Activated T-cell treated with anti-CD3 and anti-CD28 coated beads, Interleukin-2, amount 50 U/mL, for 4 hours (primary cell): ENCODE measurements at regions not wholly inside any gene's neighbourhood (a gene's known extent, or its start where the extent isn't known, plus 50 kb on each side); places are given as distances from the start of the nearest gene placed in this dataset.

Source experiments
- ATAC-seq, 2 donors: fragments of 200-7000 bp; cut with Tn5 transposase; one replicate each; pipeline ENCODE4 v1.10.0; 2021
- DNase-seq: peaks from one replicate; pipeline ENCODE4 v3.0.0-alpha.2; 2020
- H3K27me3 Mint-ChIP-seq: one replicate; pipeline ENCODE4 v1.8.0; 2021; ENCODE audit warnings: low read depth, mixed read lengths
- H3K36me3 Mint-ChIP-seq: one replicate; pipeline ENCODE4 v1.8.0; 2022; ENCODE audit warnings: mixed read lengths; ENCODE audit not compliant: insufficient read depth
- H3K4me1 Mint-ChIP-seq: one replicate; pipeline ENCODE4 v1.8.0; 2021; ENCODE audit warnings: low read depth, mixed read lengths
- H3K4me3 Mint-ChIP-seq: one replicate; pipeline ENCODE4 v1.8.0; 2021; ENCODE audit warnings: mild to moderate bottlenecking, moderate library complexity, mixed read lengths
- H3K9me3 Mint-ChIP-seq: one replicate; pipeline ENCODE4 v1.8.0; 2021; ENCODE audit warnings: mixed read lengths

GRCh38 chr10:108849186-108849585 is 1074.1 kb downstream of the XPNPEP1 start:
- Mint-ChIP-seq H3K27me3 (no peaks in the 10 kb centered on the region), H3K4me1 (no peaks in the 10 kb centered on the region), H3K9me3 (peaks cover 4% of the 10 kb centered on the region), H3K36me3 (no peaks in the 10 kb centered on the region), H3K4me3 (no peak overlapping the region)
- DNase-seq, result no peak
- ATAC-seq, result no peak

GRCh38 chr10:108848046-108848445 is 1075.3 kb downstream of the XPNPEP1 start:
- ATAC-seq (no peak), DNase-seq (no peak)
- no peaks in the 10 kb centered on the region for H3K36me3 Mint-ChIP-seq
- H3K9me3 Mint-ChIP-seq, result peaks cover 7% of the 10 kb centered on the region
- H3K4me1 Mint-ChIP-seq, result no peaks in the 10 kb centered on the region
- no peaks in the 10 kb centered on the region for H3K27me3 Mint-ChIP-seq
- no peak overlapping the region for H3K4me3 Mint-ChIP-seq

GRCh38 chr10:108840944-108841343 is 1082.4 kb downstream of the XPNPEP1 start:
- Mint-ChIP-seq H3K36me3 (no peaks in the 10 kb centered on the region), H3K9me3 (peaks cover 11% of the 10 kb centered on the region), H3K27me3 (no peaks in the 10 kb centered on the region), H3K4me1 (no peaks in the 10 kb centered on the region), H3K4me3 (no peak overlapping the region)
- no peak for ATAC-seq
- no peak for DNase-seq

- no peak overlapping the region for H3K4me3 Mint-ChIP-seq
- no peaks in the 10 kb centered on the region for H3K27me3 Mint-ChIP-seq
- H3K4me1 Mint-ChIP-seq, result no peaks in the 10 kb centered on the region
- peaks cover 3% of the 10 kb centered on the region for H3K9me3 Mint-ChIP-seq
- ATAC-seq (no peak), DNase-seq (no peak)
- no peaks in the 10 kb centered on the region for H3K36me3 Mint-ChIP-seq
Observed at GRCh38 chr10:108836362-108836761, 1086.9 kb downstream of the XPNPEP1 start.

DNA sequence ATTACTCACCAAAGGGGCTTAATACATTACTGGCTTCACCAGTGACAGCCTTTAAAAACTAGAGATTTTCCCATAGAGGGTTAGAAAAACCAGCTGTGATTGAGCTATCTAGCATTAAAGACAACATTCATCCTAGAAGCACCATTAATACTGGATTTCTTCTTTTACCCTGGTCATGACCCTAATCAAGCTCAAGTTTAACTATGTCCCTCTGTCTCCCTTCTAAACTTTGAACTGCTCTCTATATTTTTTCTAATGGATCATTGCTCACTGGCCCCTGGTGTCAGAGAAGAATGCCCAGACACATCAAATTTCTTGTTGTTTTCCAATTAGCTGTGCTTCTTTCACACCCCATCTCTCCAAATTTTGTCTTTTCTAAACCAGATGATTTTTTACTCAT is 1101.3 kb downstream of the XPNPEP1 start:
- H3K4me1 Mint-ChIP-seq, result no peaks in the 10 kb centered on the region

DNA sequence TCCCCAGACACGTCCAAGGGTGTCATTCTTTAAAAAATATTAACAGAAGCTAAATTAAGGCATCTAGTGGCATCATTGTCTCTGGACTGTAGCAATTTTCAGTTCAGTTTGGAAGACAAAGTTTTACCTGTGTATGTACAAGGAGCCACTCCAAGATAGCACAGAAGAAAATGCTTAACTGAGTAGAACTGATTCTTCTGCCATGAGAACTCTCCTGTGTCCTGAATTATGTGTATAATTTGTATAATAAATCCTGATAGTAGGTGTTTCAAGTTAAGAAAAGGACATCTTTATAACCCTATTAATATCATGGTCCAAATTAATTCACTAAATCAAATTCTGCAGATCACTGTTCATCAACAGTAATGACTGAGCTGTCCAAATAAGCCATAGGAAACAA is 1104.0 kb downstream of the XPNPEP1 start:
- no peaks in the 10 kb centered on the region for H3K4me1 Mint-ChIP-seq
- no peak overlapping the region for H3K4me3 Mint-ChIP-seq
- H3K9me3 Mint-ChIP-seq, result peaks cover 6% of the 10 kb centered on the region
- H3K36me3 Mint-ChIP-seq, result no peaks in the 10 kb centered on the region
- DNase-seq (no peak), ATAC-seq (no peak)
- no peaks in the 10 kb centered on the region for H3K27me3 Mint-ChIP-seq

More for the DNA sequence above, 1101.3 kb downstream of the XPNPEP1 start:
- DNase-seq (no peak), ATAC-seq (no peak)
- Mint-ChIP-seq H3K36me3 (no peaks in the 10 kb centered on the region), H3K4me3 (no peak overlapping the region), H3K9me3 (no peaks in the 10 kb centered on the region), H3K27me3 (no peaks in the 10 kb centered on the region)

GRCh38 chr10:108817584-108817983 is 1105.7 kb downstream of the XPNPEP1 start:
- ATAC-seq (no peak), DNase-seq (no peak)
- H3K36me3 Mint-ChIP-seq, result no peaks in the 10 kb centered on the region
- peaks cover 6% of the 10 kb centered on the region for H3K9me3 Mint-ChIP-seq
- no peak overlapping the region for H3K4me3 Mint-ChIP-seq
- no peaks in the 10 kb centered on the region for H3K4me1 Mint-ChIP-seq
- no peaks in the 10 kb centered on the region for H3K27me3 Mint-ChIP-seq

GRCh38 chr10:108817135-108817534 is 1106.2 kb downstream of the XPNPEP1 start:
- Mint-ChIP-seq H3K4me3 (no peak overlapping the region), H3K9me3 (peaks cover 6% of the 10 kb centered on the region)

GRCh38 chr10:108812906-108813305 is 1110.4 kb downstream of the XPNPEP1 start:
- no peak for DNase-seq
- H3K9me3 Mint-ChIP-seq, result peaks cover 6% of the 10 kb centered on the region

More at GRCh38 chr10:108817135-108817534, 1106.2 kb downstream of the XPNPEP1 start:
- Mint-ChIP-seq H3K27me3 (no peaks in the 10 kb centered on the region), H3K36me3 (no peaks in the 10 kb centered on the region), H3K4me1 (no peaks in the 10 kb centered on the region)
- DNase-seq (no peak), ATAC-seq (no peak)

GRCh38 chr10:108812296-108812695 is 1111.0 kb downstream of the XPNPEP1 start:
- Mint-ChIP-seq H3K27me3 (no peaks in the 10 kb centered on the region), H3K4me1 (no peaks in the 10 kb centered on the region), H3K36me3 (no peaks in the 10 kb centered on the region), H3K4me3 (no peak overlapping the region), H3K9me3 (peaks cover 6% of the 10 kb centered on the region)
- no peak for ATAC-seq
- DNase-seq, result no peak

More at GRCh38 chr10:108812906-108813305, 1110.4 kb downstream of the XPNPEP1 start:
- Mint-ChIP-seq H3K4me3 (no peak overlapping the region), H3K36me3 (no peaks in the 10 kb centered on the region), H3K4me1 (no peaks in the 10 kb centered on the region), H3K27me3 (no peaks in the 10 kb centered on the region)
- ATAC-seq, result no peak

- no peak overlapping the region for H3K4me3 Mint-ChIP-seq
- H3K36me3 Mint-ChIP-seq, result no peaks in the 10 kb centered on the region
- no peak for ATAC-seq
- H3K9me3 Mint-ChIP-seq, result peaks cover under 1% of the 10 kb centered on the region
- H3K4me1 Mint-ChIP-seq, result no peaks in the 10 kb centered on the region
- H3K27me3 Mint-ChIP-seq, result no peaks in the 10 kb centered on the region
- no peak for DNase-seq
Observed at GRCh38 chr10:108808228-108808627, 1115.1 kb downstream of the XPNPEP1 start.

DNA sequence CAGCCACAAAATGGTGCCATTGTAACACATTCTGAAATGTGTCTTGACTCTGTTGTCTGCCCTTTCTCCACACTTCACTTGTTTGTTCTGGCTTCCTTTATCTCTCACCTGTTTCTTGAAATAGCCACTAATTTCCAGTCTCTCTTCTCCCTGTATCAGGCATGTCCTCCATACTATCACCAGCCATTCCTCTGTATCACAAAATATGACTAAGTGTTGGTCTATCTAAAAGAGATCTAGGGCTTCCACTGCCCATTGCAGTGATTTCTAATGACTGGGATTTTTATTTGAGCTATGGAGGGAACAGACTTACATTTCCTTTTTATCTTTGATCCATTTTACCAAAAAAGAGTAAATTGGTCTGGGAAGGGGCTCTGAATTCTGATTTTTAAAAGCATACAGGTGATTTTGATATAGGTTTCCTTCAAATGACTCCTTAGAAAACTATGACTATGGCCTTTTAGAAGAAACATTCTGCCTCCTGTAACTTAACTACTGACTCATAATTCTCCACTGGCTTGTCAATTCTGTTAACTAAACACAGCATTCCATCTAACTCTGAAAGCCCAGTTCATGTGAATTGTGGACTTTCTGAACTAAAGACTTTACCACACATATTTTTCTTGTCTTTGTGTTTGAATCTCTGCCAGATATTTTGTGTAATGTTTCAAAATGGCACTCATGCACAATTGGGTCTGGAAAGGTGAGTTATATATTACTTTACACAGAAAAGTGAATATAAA is 1121.4 kb downstream of the XPNPEP1 start:
- Mint-ChIP-seq H3K27me3 (no peaks in the 10 kb centered on the region), H3K36me3 (no peaks in the 10 kb centered on the region), H3K4me3 (no peak overlapping the region), H3K4me1 (no peaks in the 10 kb centered on the region), H3K9me3 (peaks cover 6% of the 10 kb centered on the region)
- no peak for ATAC-seq
- DNase-seq, result no peak

DNA sequence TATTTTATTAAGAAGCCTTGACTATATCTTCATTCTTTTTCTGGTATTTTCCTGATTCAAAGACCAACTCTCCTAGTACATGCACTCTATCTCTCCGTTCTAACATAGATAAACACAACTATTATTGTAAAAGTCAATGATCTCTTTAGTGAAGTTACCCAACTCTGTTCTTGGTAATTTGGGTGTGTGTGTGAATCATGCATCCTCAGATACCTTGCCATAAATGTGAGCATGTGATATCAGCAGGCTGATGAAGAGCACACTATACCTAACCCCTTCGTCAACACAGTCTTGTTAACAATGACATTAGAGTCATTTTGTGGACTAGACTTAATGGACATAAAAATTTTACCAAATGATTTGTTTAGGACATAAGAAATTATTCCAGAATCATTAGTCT is 1122.1 kb downstream of the XPNPEP1 start:
- ATAC-seq, result no peak
- no peak overlapping the region for H3K4me3 Mint-ChIP-seq

DNA sequence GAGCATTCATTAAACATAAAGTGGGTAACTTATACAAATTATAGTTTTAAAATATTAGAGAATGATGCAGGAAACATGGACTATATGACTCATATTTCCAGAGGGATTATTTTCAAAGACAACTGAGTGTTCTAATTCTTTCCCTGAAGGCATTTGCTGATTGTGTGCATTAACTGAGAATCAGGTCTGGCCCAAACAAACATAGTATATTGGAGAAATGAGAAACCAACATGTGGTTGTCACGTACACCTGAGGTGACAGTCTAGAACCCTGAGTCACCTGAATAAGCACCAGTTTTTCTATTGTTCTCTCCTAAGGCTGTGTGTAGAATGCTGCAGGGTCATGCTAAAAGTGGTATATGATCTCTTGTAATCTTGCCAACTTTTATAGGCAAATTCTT is 1125.7 kb downstream of the XPNPEP1 start:
- no peak overlapping the region for H3K4me3 Mint-ChIP-seq
- H3K27me3 Mint-ChIP-seq, result no peaks in the 10 kb centered on the region
- H3K4me1 Mint-ChIP-seq, result no peaks in the 10 kb centered on the region
- peaks cover 8% of the 10 kb centered on the region for H3K9me3 Mint-ChIP-seq
- ATAC-seq, result no peak
- H3K36me3 Mint-ChIP-seq, result no peaks in the 10 kb centered on the region
- no peak for DNase-seq

More for the DNA sequence above, 1122.1 kb downstream of the XPNPEP1 start:
- H3K9me3 Mint-ChIP-seq, result peaks cover 10% of the 10 kb centered on the region
- no peak for DNase-seq
- H3K27me3 Mint-ChIP-seq, result no peaks in the 10 kb centered on the region
- H3K36me3 Mint-ChIP-seq, result no peaks in the 10 kb centered on the region
- no peaks in the 10 kb centered on the region for H3K4me1 Mint-ChIP-seq

DNA sequence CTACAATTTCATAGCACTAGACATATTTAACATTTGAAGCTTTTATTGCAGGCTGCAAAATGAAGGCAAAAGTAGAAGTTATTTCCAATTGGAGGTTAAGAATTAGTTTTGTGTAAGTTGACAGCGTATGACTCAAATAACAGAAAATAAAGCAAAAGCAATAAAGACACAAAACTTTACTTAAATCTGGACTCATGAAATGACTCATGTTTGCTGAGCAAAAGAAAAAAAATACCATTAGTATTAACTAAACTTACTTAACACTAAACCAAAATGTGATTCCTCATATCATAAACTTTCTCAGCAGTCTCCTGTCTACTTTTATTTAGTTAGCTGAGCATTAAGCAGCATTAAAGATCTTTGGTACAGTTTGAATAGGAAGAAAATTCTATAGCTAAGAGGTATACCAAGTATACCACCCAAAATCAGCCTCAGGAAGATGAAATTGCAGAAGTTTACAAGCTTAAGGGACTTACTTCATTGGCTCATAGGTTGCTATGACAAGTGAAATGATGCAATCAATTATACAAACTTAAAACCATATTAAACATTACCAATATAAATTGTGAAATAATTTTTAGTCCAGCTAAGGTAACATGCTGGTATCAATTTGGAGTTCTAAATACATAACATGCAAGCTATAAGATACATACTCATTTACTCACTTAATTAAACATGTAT is 1131.4 kb downstream of the XPNPEP1 start:
- Mint-ChIP-seq H3K36me3 (no peaks in the 10 kb centered on the region), H3K4me3 (no peak overlapping the region), H3K27me3 (no peaks in the 10 kb centered on the region), H3K4me1 (no peaks in the 10 kb centered on the region), H3K9me3 (peaks cover 9% of the 10 kb centered on the region)
- ATAC-seq (no peak), DNase-seq (no peak)
